ENCODE measurements at regions not wholly inside any gene's neighbourhood (a gene's known extent, or its start where the extent isn't known, plus 50 kb on each side); places are given as distances from the start of the nearest gene placed in this dataset.

GRCh38 chr2:126761981-126762878, 106.3 kb downstream of the GYPC start:
- no peak overlapping the region for H3K9ac ChIP-seq (ENCODE audit: low read length)
- H3K4me1 ChIP-seq (ENCODE audit: control insufficient read depth in 1 of 2, insufficient read depth in 2 of 2, low read length in 2 of 2): no peaks in the 10 kb centered on the region
- TF ChIP-seq EZH2phosphoT487 (IDR thresholded peaks at IDR 0.05; ENCODE audit: borderline replicate concordance): no peak
- intact Hi-C loops (cut with micrococcal nuclease): no loop called here
- H3K9me3 ChIP-seq (ENCODE audit: control insufficient read depth in 1 of 2, insufficient read depth in 1 of 2, low read depth in 1 of 2, low read length in 2 of 2): no peaks in the 10 kb centered on the region
- no peaks in the 10 kb centered on the region for H4K20me1 ChIP-seq (ENCODE audit: insufficient read depth)
- ChIA-PET POLR2A (no interaction called here), RAD21 (ENCODE audit: low non-redundant PET in 1 of 2, low total read pairs in 2 of 2, uncharacterized antibody in 2 of 2, unreplicated experiment in 2 of 2) (no interaction called here), CTCF (no interaction called here)
- H3K36me3 ChIP-seq (ENCODE audit: control insufficient read depth in 1 of 2, insufficient read depth in 2 of 2, low read length in 2 of 2): no peaks in the 10 kb centered on the region
- peaks cover 8% of the 10 kb centered on the region; the same call in 1 of the 2 replicates for H3K27me3 ChIP-seq (ENCODE audit: insufficient read depth, low read length)
- H3K4me3 ChIP-seq (replicated peaks in 1 of 2; ENCODE audit: low read depth in 1 of 2, low read length in 2 of 2): no peak overlapping the region
- BruUV-seq (replicated peaks): no TSS peak
- no peak overlapping the region for H3K27ac ChIP-seq (ENCODE audit: low read depth, low read length)
- H3K4me2 ChIP-seq (ENCODE audit: low read length): no peak overlapping the region
- H3K9me2 ChIP-seq (ENCODE audit: insufficient read depth): no peaks in the 10 kb centered on the region
- no peak overlapping the region for H2AFZ ChIP-seq (ENCODE audit: low read depth, low read length, poor library complexity, severe bottlenecking)
- DNase-seq (ENCODE audit: low read depth, low spot score) (no peak), ATAC-seq (no peak)
- no peaks in the 10 kb centered on the region for H3K79me2 ChIP-seq (ENCODE audit: insufficient read depth, low read length)

GRCh38 chr2:126764686-126765265, 108.8 kb downstream of the GYPC start:
- ATAC-seq (no peak), DNase-seq (ENCODE audit: low read depth, low spot score) (no peak)
- H3K4me1 ChIP-seq (ENCODE audit: control insufficient read depth in 1 of 2, insufficient read depth in 2 of 2, low read length in 2 of 2): no peaks in the 10 kb centered on the region
- H3K9me3 ChIP-seq (ENCODE audit: control insufficient read depth in 1 of 2, insufficient read depth in 1 of 2, low read depth in 1 of 2, low read length in 2 of 2): no peaks in the 10 kb centered on the region
- no peak overlapping the region for H2AFZ ChIP-seq (ENCODE audit: low read depth, low read length, poor library complexity, severe bottlenecking)
- intact Hi-C loops (cut with micrococcal nuclease): no loop called here
- no peaks in the 10 kb centered on the region for H3K9me2 ChIP-seq (ENCODE audit: insufficient read depth)
- ChIA-PET RAD21 (ENCODE audit: low non-redundant PET in 1 of 2, low total read pairs in 2 of 2, uncharacterized antibody in 2 of 2, unreplicated experiment in 2 of 2) (no interaction called here), POLR2A (no interaction called here), CTCF (no interaction called here)
- no peaks in the 10 kb centered on the region for H4K20me1 ChIP-seq (ENCODE audit: insufficient read depth)
- no peak for TF ChIP-seq SP1 (IDR thresholded peaks at IDR 0.05; ENCODE audit: low read depth)
- TF ChIP-seq JUND (IDR thresholded peaks at IDR 0.05): no peak
- no peak for TF ChIP-seq REST (IDR thresholded peaks at IDR 0.05; ENCODE audit: low read depth)
- TF ChIP-seq YY1 (IDR thresholded peaks at IDR 0.05; ENCODE audit: extremely low read depth, insufficient replicate concordance, low read depth, low read length): no peak
- no peak for TF ChIP-seq FOSL1 (IDR thresholded peaks at IDR 0.05; ENCODE audit: low read depth)
- TF ChIP-seq ZFX (IDR thresholded peaks at IDR 0.05): no peak
- TF ChIP-seq CBX3 (IDR thresholded peaks at IDR 0.05; ENCODE audit: low read depth): no peak
- TF ChIP-seq CTCF (IDR thresholded peaks at IDR 0.05 in 2 of 3, conservative IDR thresholded peaks at IDR 0.05 in 1 of 3; ENCODE audit: borderline replicate concordance in 1 of 3, insufficient read depth in 1 of 3, low read depth in 2 of 3, low read length in 2 of 3): no peak
- TF ChIP-seq EGR1 (IDR thresholded peaks at IDR 0.05; ENCODE audit: low read depth): no peak
- no TSS peak for BruUV-seq (replicated peaks)
- H3K27me3 ChIP-seq (ENCODE audit: insufficient read depth, low read length): peaks cover 12% of the 10 kb centered on the region; the same call in 1 of the 2 replicates
- H3K36me3 ChIP-seq (ENCODE audit: control insufficient read depth in 1 of 2, insufficient read depth in 2 of 2, low read length in 2 of 2): no peaks in the 10 kb centered on the region
- no peak overlapping the region for H3K4me2 ChIP-seq (ENCODE audit: low read length)
- H3K27ac ChIP-seq (ENCODE audit: low read depth, low read length): no peak overlapping the region
- no peaks in the 10 kb centered on the region for H3K79me2 ChIP-seq (ENCODE audit: insufficient read depth, low read length)
- H3K4me3 ChIP-seq (replicated peaks in 1 of 2; ENCODE audit: low read depth in 1 of 2, low read length in 2 of 2): no peak overlapping the region
- H3K9ac ChIP-seq (ENCODE audit: low read length): no peak overlapping the region
